Activated T-cell treated with anti-CD3 and anti-CD28 coated beads, Interleukin-2, amount 50 U/mL, for 4 hours (primary cell): ENCODE measurements at regions not wholly inside any gene's neighbourhood (a gene's known extent, or its start where the extent isn't known, plus 50 kb on each side); places are given as distances from the start of the nearest gene placed in this dataset.
"Not testable (repeated sequence)": the region's sequence is repeated elsewhere in the genome, so short reads cannot be mapped to it uniquely, and the experiment has no call there.

ENCODE experiments used
- ATAC-seq, 2 donors: fragments of 200-7000 bp; cut with Tn5 transposase; one replicate each; pipeline ENCODE4 v1.10.0; 2021
- DNase-seq: peaks from one replicate; pipeline ENCODE4 v3.0.0-alpha.2; 2020
- H3K27me3 Mint-ChIP-seq: one replicate; pipeline ENCODE4 v1.8.0; 2021; ENCODE audit warnings: low read depth, mixed read lengths
- H3K36me3 Mint-ChIP-seq: one replicate; pipeline ENCODE4 v1.8.0; 2022; ENCODE audit warnings: mixed read lengths; ENCODE audit not compliant: insufficient read depth
- H3K4me1 Mint-ChIP-seq: one replicate; pipeline ENCODE4 v1.8.0; 2021; ENCODE audit warnings: low read depth, mixed read lengths
- H3K4me3 Mint-ChIP-seq: one replicate; pipeline ENCODE4 v1.8.0; 2021; ENCODE audit warnings: mild to moderate bottlenecking, moderate library complexity, mixed read lengths
- H3K9me3 Mint-ChIP-seq: one replicate; pipeline ENCODE4 v1.8.0; 2021; ENCODE audit warnings: mixed read lengths

DNA sequence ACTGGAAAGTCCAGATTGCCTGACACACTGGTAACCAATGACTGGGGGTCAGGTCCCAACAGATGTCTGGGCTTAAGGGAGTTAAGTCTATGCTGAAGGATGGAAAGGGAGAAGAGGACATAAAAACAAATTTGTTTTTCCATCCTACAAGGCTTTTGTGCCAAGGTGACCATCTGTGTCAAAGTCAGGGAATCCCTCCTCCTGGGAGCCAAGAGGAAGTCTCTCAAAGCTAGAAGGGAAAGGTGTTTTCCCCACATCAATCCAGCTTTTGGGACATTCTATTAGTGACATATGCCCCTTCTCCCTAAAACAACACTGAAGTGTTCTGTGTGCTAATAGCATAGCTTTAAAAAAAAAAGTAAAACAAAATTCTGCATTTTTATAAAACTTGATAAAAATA, 173.9 kb downstream of the ZNF621 start:
- not testable (repeated sequence) for ATAC-seq, H3K4me1 Mint-ChIP-seq, DNase-seq, H3K36me3 Mint-ChIP-seq, H3K9me3 Mint-ChIP-seq, H3K4me3 Mint-ChIP-seq
- H3K27me3 Mint-ChIP-seq = peaks cover 11% of the 10 kb centered on the region

DNA sequence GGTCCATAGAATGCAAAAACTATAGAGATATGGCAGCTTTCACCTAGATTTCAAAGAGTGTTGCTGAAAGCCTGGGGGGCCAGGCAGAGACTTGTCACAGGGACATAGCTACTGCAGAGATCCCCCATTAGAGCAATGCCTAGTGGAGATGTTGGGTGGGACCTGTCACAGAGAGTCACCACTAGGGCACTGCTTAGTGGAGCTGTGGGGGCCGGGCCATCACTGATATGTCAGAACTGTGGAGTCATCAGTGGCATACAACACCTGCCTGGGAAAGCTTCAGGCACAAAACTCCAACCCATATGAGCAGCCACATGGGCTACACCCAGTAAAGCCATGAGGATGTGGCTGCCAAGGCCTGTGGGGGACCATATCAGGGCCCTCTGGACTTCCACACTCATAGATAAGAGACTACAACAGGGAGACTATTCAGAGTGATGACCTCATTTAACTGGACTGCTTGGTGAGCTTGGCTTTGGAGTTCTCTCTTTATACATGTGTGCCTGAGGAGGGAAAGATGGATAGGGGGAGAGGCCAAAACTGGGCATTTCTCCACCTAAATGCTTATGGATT, 176.3 kb downstream of the ZNF621 start:
- no peaks in the 10 kb centered on the region for H3K36me3 Mint-ChIP-seq
- peaks cover 11% of the 10 kb centered on the region for H3K27me3 Mint-ChIP-seq
- no peak for DNase-seq
- H3K4me1 Mint-ChIP-seq = no peaks in the 10 kb centered on the region
- peaks cover 9% of the 10 kb centered on the region for H3K9me3 Mint-ChIP-seq
- H3K4me3 Mint-ChIP-seq = no peak overlapping the region
- ATAC-seq = no peak

DNA sequence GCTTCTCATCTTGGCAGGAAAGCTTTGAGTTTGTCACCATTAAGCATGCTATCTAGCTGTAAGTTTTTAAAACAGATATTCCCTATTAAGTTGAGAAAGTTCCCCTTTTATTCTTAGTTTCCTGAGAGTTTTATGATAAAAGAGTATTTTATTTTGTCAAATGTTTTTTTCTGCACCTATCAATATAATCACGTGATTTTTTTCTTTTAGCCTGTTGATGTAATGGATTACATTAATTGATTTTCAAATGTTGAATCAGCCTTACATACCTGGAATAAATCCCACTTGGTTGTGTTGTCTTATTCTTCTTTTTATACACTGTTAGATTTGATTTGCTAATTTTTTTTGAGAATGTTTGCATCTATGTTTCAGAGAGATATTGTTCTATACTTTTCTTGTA, 179.5 kb downstream of the ZNF621 start:
- Mint-ChIP-seq H3K4me3 (no peak overlapping the region), H3K27me3 (peaks cover 12% of the 10 kb centered on the region), H3K36me3 (no peaks in the 10 kb centered on the region), H3K4me1 (no peaks in the 10 kb centered on the region), H3K9me3 (peaks cover 9% of the 10 kb centered on the region)
- ATAC-seq (no peak), DNase-seq (no peak)

- Mint-ChIP-seq H3K4me1 (no peaks in the 10 kb centered on the region), H3K4me3 (no peak overlapping the region), H3K9me3 (peaks cover 5% of the 10 kb centered on the region), H3K27me3 (peaks cover 10% of the 10 kb centered on the region), H3K36me3 (no peaks in the 10 kb centered on the region)
- DNase-seq = no peak
- ATAC-seq = no peak
Measured at GRCh38 chr3:40705663-40706062, 180.9 kb downstream of the ZNF621 start.

DNA sequence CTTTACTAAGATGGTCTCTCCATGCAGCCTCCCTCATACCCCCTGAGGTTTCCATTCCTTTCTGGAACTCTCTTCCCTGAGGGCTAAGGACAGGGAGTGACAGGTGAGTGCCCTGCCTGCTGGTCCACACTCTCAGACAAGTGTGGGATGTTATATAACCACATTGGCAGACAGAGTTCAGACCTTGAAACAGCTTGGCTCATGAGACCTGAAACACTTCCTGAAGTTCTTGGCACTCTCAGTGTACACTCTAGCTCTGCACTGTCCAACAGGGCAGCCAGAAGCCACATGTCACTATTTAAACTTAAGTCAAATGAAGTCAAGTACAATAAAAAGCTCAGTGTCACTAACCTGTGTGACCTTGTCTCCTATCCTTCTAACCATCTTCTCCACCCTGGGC, 188.5 kb downstream of the ZNF621 start:
- H3K4me1 Mint-ChIP-seq = peaks cover 5% of the 10 kb centered on the region
- H3K9me3 Mint-ChIP-seq = no peaks in the 10 kb centered on the region
- peaks cover 21% of the 10 kb centered on the region for H3K27me3 Mint-ChIP-seq
- H3K36me3 Mint-ChIP-seq = no peaks in the 10 kb centered on the region
- ATAC-seq (peak in 1 of 2 donors; percentile 14), DNase-seq (no peak)
- no peak overlapping the region for H3K4me3 Mint-ChIP-seq

- no peaks in the 10 kb centered on the region for H3K9me3 Mint-ChIP-seq
- H3K4me1 Mint-ChIP-seq = peaks cover 5% of the 10 kb centered on the region
Measured at GRCh38 chr3:40713795-40714194, 189.0 kb downstream of the ZNF621 start.

DNA sequence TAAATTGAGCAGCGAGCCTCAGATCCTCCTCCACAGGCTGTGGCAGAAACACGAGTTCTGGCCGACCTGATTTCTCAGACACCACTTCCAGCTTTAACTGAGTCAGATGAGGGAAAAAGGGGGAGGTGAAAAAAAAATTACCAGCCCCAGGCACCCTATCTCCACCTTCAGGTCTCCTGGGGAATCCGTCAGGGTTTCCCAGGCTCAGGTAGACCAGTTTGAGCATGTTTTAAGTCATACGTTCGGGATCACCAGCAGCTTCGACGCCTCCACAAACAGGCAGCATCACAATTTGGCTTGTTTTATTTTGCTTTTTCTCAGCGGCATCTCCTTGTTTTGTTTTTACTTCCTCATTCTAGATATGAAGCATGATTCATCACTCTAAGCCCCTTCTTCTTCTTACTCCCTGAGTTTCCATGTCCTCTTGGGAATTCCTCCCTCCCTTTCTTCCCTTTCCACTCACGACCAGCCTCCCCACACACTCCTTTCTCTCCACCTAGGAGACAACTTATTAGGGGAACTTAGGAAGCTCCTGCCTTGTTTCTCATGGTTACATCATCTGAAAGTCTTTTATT, 190.1 kb downstream of the ZNF621 start:
- H3K9me3 Mint-ChIP-seq = no peaks in the 10 kb centered on the region
- H3K36me3 Mint-ChIP-seq = no peaks in the 10 kb centered on the region
- H3K4me3 Mint-ChIP-seq = no peak overlapping the region
- H3K4me1 Mint-ChIP-seq = peaks cover 5% of the 10 kb centered on the region
- ATAC-seq (no peak), DNase-seq (no peak)
- peaks cover 21% of the 10 kb centered on the region for H3K27me3 Mint-ChIP-seq

More at GRCh38 chr3:40713795-40714194, 189.0 kb downstream of the ZNF621 start:
- DNase-seq (no peak), ATAC-seq (no peak)
- H3K36me3 Mint-ChIP-seq = no peaks in the 10 kb centered on the region
- no peak overlapping the region for H3K4me3 Mint-ChIP-seq
- H3K27me3 Mint-ChIP-seq = peaks cover 21% of the 10 kb centered on the region

GRCh38 chr3:40715551-40715950, 190.8 kb downstream of the ZNF621 start:
- no peak for ATAC-seq
- no peaks in the 10 kb centered on the region for H3K36me3 Mint-ChIP-seq
- H3K27me3 Mint-ChIP-seq = peaks cover 21% of the 10 kb centered on the region
- no peak for DNase-seq
- no peak overlapping the region for H3K4me3 Mint-ChIP-seq
- H3K4me1 Mint-ChIP-seq = peaks cover 5% of the 10 kb centered on the region
- H3K9me3 Mint-ChIP-seq = no peaks in the 10 kb centered on the region

GRCh38 chr3:40717471-40717870, 192.7 kb downstream of the ZNF621 start:
- no peak overlapping the region for H3K4me3 Mint-ChIP-seq
- no peak for DNase-seq
- no peaks in the 10 kb centered on the region for H3K9me3 Mint-ChIP-seq
- peaks cover 5% of the 10 kb centered on the region for H3K4me1 Mint-ChIP-seq
- no peaks in the 10 kb centered on the region for H3K36me3 Mint-ChIP-seq
- no peak for ATAC-seq
- peaks cover 13% of the 10 kb centered on the region for H3K27me3 Mint-ChIP-seq

DNA sequence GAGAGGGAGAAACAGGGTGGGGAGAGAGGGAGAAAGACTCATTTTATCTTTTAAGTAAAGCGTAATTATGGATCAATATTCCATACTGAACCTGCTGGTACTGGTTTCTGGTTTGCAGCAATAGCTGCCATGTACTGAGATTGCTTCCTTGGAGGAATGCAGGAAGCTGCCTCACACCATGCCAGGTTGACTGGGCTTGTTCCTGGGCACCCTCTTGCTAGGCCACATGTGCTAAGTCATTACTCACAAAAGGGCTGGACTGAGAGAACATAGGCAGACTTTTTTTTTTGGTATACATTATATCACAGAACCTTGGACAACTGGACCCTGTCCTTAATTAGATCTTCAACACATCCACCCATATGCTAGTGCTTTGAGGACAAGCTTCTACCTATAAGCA, 193.4 kb downstream of the ZNF621 start:
- H3K4me1 Mint-ChIP-seq = peaks cover 5% of the 10 kb centered on the region
- peaks cover 13% of the 10 kb centered on the region for H3K27me3 Mint-ChIP-seq
- DNase-seq (no peak), ATAC-seq (no peak)
- no peaks in the 10 kb centered on the region for H3K36me3 Mint-ChIP-seq
- no peaks in the 10 kb centered on the region for H3K9me3 Mint-ChIP-seq
- H3K4me3 Mint-ChIP-seq = no peak overlapping the region

DNA sequence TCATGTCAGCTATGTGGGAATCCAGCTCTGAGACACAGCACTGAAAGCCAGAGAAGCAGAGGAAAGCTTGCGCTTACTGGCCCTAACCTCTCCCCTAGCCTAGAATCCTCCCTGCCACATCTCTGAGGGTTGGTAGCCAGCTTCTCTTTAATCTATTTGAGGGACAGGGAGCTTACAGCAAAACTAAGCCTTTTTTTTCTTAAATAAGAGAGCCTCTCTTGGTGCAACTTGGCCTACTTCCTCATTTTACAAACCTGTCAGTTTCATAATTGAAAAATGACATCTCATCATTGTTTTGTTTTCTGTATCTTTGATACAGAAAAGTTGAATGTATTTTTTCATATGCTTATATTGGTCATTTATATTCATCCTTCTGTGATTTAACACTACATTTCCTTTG, 193.9 kb downstream of the ZNF621 start:
- Mint-ChIP-seq H3K9me3 (no peaks in the 10 kb centered on the region), H3K27me3 (peaks cover 11% of the 10 kb centered on the region), H3K4me3 (no peak overlapping the region), H3K4me1 (peaks cover 5% of the 10 kb centered on the region), H3K36me3 (no peaks in the 10 kb centered on the region)
- ATAC-seq (no peak), DNase-seq (no peak)

DNA sequence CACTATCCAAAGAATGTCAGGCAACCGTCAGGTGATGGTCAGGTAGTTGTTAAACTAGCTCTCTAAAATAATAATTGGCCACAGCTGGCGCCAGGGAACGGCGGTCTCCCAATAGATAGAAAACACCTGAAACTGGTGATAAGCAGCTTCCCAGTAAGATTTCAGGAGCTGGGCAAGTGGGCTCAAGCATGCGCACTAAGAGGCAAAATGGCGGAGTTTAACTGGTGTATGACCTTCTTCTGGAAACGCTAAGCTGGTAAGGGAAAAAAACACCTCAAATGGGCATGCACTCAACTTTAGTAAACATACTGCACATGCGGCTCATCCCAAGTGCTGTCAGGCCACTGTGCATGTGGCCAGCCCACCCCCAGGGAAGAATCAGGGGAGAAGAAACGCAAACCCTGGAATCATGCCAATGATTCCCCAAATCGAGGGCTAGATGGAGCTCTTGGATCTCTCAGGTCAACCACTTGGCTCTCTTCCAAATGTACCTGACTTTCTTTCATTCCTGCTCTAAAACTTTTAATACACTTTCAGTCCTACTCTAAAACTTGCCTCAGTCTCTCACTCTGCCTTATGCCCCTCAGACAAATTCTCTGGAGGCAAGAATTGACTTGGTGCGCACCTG, 195.0 kb downstream of the ZNF621 start:
- Mint-ChIP-seq H3K9me3 (no peaks in the 10 kb centered on the region), H3K4me1 (peaks cover 3% of the 10 kb centered on the region), H3K36me3 (no peaks in the 10 kb centered on the region), H3K4me3 (no peak overlapping the region), H3K27me3 (peaks cover 5% of the 10 kb centered on the region)
- ATAC-seq = no peak
- no peak for DNase-seq

DNA sequence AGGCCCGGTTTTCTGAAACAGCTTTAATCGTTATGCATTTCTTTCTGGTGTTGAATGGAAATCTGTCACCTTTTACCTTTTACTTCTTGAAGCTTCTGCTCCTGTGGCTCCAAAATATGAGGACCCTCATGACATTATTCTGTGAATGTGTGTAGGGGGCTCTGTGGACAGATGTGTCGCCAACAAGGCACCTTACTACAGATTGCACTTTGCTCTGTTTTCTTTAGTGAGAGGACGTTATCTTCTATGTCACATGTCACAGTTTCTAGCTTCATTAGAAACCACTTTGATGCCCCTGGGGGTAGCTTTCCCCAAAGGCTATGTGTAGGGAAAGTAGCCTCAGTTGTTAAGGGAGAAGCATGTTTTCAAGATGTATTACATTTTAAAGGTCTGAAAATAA, 195.6 kb downstream of the ZNF621 start:
- DNase-seq = no peak
- H3K36me3 Mint-ChIP-seq = no peaks in the 10 kb centered on the region
- H3K27me3 Mint-ChIP-seq = peaks cover 1% of the 10 kb centered on the region
- no peaks in the 10 kb centered on the region for H3K4me1 Mint-ChIP-seq
- no peak for ATAC-seq
- H3K9me3 Mint-ChIP-seq = no peaks in the 10 kb centered on the region
- no peak overlapping the region for H3K4me3 Mint-ChIP-seq

DNA sequence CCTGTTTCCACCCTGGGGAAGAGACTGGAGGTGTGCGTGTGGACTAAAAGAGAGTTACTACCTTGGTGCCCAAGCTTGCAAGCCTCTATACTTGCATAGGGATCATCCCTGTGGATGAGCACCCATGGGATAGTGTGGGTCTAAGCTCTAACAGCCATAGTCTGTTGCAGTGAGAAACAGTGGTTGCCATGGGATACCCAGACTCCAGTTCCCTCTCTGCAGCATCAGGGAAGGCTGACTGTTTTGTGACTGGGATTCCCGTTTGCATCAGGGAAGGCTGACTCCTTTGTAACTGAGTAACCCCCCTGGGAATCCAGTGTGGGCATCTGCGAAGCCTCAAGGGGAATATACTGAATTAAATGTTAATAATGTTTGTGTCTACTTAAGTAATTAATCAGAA, 196.1 kb downstream of the ZNF621 start:
- DNase-seq (no peak), ATAC-seq (no peak)
- no peaks in the 10 kb centered on the region for H3K27me3 Mint-ChIP-seq
- H3K9me3 Mint-ChIP-seq = no peaks in the 10 kb centered on the region
- no peaks in the 10 kb centered on the region for H3K36me3 Mint-ChIP-seq
- no peaks in the 10 kb centered on the region for H3K4me1 Mint-ChIP-seq
- no peak overlapping the region for H3K4me3 Mint-ChIP-seq

GRCh38 chr3:40723083-40723660, 198.4 kb downstream of the ZNF621 start:
- ATAC-seq (no peak), DNase-seq (no peak)
- no peak overlapping the region for H3K4me3 Mint-ChIP-seq
- no peaks in the 10 kb centered on the region for H3K27me3 Mint-ChIP-seq
- no peaks in the 10 kb centered on the region for H3K36me3 Mint-ChIP-seq
- no peaks in the 10 kb centered on the region for H3K9me3 Mint-ChIP-seq
- H3K4me1 Mint-ChIP-seq = no peaks in the 10 kb centered on the region
